KMS-11 (cell line): ENCODE measurements at regions not wholly inside any gene's neighbourhood (a gene's known extent, or its start where the extent isn't known, plus 50 kb on each side); places are given as distances from the start of the nearest gene placed in this dataset.
"Not testable (repeated sequence)": the region's sequence is repeated elsewhere in the genome, so short reads cannot be mapped to it uniquely, and the experiment has no call there.

ENCODE experiments used
- H2AFZ ChIP-seq: fragments of 200-600 bp; sonication (generic); 2 replicates; pipeline ENCODE4 v1.6.1; 2016; ENCODE audit warnings: antibody characterized with exemption, mixed run types, low read depth
- H3K27ac ChIP-seq: fragments of 200-600 bp; sonication (generic); 2 replicates; pipeline ENCODE4 v1.6.1; 2016; ENCODE audit warnings: mild to moderate bottlenecking, mixed run types
- H3K27me3 ChIP-seq: fragments of 200-600 bp; sonication (generic); 2 replicates; pipeline ENCODE4 v1.6.1; 2017; ENCODE audit warnings: mild to moderate bottlenecking, low read depth, mixed run types, moderate library complexity; ENCODE audit not compliant: insufficient read depth
- H3K36me3 ChIP-seq: fragments of 200-600 bp; sonication (generic); 2 replicates; pipeline ENCODE4 v1.6.1; 2017; ENCODE audit warnings: mild to moderate bottlenecking, mixed run types; ENCODE audit not compliant: insufficient read depth
- H3K4me1 ChIP-seq: fragments of 200-600 bp; sonication (generic); 2 replicates; pipeline ENCODE4 v1.6.1; 2016; ENCODE audit warnings: mild to moderate bottlenecking, low read depth, mixed run types; ENCODE audit not compliant: poor library complexity, severe bottlenecking
- H3K4me2 ChIP-seq: fragments of 200-600 bp; sonication (generic); 2 replicates; pipeline ENCODE4 v1.7.0; 2016; ENCODE audit warnings: mild to moderate bottlenecking, mixed run types
- H3K4me3 ChIP-seq: fragments of 200-600 bp; sonication (generic); IDR thresholded peaks from 2 replicates; pipeline ENCODE4 v1.6.1; 2017; ENCODE audit warnings: low read depth, low read length, mixed read lengths; ENCODE audit not compliant: insufficient read depth
- H3K79me2 ChIP-seq: fragments of 200-600 bp; sonication (generic); 2 replicates; pipeline ENCODE4 v1.6.1; 2016; ENCODE audit warnings: low read depth, mixed run types; ENCODE audit not compliant: insufficient read depth
- H3K9ac ChIP-seq: fragments of 200-600 bp; sonication (generic); 2 replicates; pipeline ENCODE4 v1.6.1; 2016; ENCODE audit warnings: mild to moderate bottlenecking, mixed run types
- H4K20me1 ChIP-seq: fragments of 200-600 bp; sonication (generic); 2 replicates; pipeline ENCODE4 v1.6.1; 2016; ENCODE audit warnings: mild to moderate bottlenecking, mixed run types; ENCODE audit not compliant: insufficient read depth
- TF ChIP-seq, protein P1 (sequence below): fragments of 200-600 bp; sonication (generic); conservative IDR thresholded peaks from 2 replicates; pipeline ENCODE4 v1.6.1; 2017; ENCODE audit warnings: low read depth, mild to moderate bottlenecking, antibody characterized with exemption, low read length, moderate library complexity, mixed read lengths

DNA sequence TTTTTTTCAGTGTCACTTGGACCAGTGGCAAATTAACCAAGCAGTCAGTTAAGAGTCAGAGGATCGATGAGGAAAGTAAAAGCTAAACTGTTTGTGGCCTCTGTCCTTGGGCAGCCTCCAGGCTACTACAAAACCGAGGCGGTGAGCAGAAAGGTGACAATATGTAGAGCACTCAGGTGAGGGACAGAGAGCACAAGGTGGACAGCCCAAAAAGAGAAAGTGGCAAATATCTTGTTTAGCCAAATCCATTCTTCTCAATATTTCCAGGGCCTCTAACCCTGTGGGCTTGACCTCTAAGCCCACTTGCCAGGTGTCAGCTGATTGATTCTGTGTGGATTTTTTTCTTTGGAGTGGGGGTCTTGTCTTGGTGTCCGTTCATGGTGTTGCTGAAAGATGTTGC lies 4202.2 kb upstream of the OR11H1 start:
- TF ChIP-seq, protein P1, sequence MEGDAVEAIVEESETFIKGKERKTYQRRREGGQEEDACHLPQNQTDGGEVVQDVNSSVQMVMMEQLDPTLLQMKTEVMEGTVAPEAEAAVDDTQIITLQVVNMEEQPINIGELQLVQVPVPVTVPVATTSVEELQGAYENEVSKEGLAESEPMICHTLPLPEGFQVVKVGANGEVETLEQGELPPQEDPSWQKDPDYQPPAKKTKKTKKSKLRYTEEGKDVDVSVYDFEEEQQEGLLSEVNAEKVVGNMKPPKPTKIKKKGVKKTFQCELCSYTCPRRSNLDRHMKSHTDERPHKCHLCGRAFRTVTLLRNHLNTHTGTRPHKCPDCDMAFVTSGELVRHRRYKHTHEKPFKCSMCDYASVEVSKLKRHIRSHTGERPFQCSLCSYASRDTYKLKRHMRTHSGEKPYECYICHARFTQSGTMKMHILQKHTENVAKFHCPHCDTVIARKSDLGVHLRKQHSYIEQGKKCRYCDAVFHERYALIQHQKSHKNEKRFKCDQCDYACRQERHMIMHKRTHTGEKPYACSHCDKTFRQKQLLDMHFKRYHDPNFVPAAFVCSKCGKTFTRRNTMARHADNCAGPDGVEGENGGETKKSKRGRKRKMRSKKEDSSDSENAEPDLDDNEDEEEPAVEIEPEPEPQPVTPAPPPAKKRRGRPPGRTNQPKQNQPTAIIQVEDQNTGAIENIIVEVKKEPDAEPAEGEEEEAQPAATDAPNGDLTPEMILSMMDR = no peak
- Histone ChIP-seq H3K4me3 (no peak overlapping the region), H3K36me3 (no peaks in the 10 kb centered on the region), H2AFZ (no peak overlapping the region), H4K20me1 (no peaks in the 10 kb centered on the region), H3K4me1 (no peaks in the 10 kb centered on the region), H3K9ac (no peak overlapping the region), H3K4me2 (no peak overlapping the region), H3K79me2 (no peaks in the 10 kb centered on the region), H3K27me3 (no peaks in the 10 kb centered on the region), H3K27ac (no peak overlapping the region)

DNA sequence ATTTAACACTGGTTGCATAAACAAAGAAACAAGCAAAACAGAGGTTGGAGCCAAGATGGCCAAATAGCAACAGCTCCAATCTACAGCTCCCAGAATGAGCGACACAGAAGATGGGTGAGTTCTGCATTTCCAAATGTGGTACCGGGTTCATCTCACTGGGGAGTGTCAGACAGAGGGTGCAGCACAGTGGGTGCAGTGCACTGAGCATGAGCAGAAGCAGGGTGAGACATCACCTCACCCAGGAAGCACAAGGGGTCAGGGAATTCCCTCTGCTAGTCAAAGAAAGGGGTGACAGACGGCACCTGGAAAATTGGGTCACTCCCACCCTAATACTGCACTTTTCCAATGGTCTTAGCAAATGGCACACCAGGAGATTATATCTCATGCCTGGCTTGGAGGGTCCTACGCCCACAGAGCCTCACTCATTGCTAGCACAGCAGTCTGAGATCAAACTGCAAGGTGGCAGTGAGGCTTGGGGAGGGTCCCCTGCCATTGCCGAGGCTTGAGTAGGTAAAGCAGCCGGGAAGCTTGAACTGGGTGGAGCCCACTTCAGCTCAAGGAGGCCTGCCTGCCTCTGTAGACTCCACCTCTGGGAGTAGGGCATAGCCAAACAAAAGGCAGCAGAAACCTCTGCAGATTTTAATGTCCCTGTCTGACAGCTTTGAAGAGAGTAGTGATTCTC lies 4186.5 kb upstream of the OR11H1 start:
- H3K4me2 ChIP-seq, H3K4me1 ChIP-seq, H3K4me3 ChIP-seq, H3K36me3 ChIP-seq, H3K27ac ChIP-seq, H3K27me3 ChIP-seq, H2AFZ ChIP-seq, H4K20me1 ChIP-seq, H3K9ac ChIP-seq, H3K79me2 ChIP-seq: not testable (repeated sequence)

DNA sequence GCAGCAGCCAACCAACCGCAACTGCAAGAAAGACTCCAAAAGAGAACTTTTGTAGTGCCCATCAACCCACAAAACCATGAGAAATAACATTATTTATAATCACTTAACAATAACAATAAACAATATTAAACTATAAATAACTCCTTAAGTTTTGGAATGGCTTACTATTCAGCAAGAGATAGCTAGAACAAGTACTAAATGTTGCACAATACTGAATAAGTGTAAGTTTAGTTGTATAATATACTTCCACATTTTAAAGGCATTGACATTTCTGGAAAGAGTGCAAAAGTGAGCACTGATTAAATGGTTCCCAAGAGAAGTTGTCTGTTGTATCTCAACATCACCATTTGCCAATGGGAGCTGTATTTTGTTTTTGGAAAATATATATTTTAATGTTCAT lies 4176.8 kb upstream of the OR11H1 start:
- not testable (repeated sequence) for H2AFZ ChIP-seq, H3K79me2 ChIP-seq, H3K4me1 ChIP-seq, H3K27me3 ChIP-seq, H3K27ac ChIP-seq, H3K4me3 ChIP-seq, H3K4me2 ChIP-seq, H3K36me3 ChIP-seq, H4K20me1 ChIP-seq, H3K9ac ChIP-seq

DNA sequence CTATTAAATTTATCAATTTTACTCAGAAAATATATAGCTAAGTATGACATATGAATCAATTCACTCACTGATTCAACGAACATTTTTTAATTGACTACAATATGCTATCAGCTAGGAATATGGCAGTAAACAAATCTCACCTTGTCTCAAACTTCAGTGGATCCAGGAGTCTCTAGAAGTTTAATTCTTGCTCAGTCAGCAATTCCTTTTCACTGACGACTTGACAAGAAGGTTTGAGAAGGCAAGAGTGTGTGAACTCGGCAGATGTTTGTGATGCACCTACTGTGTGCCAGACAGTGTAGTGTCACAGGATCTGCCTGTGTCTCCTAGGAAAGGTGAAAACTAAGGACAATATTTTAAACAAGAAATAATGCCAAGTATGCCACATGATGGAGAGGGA lies 4175.7 kb upstream of the OR11H1 start:
- H3K4me1 ChIP-seq, H3K4me3 ChIP-seq, H3K27me3 ChIP-seq, H4K20me1 ChIP-seq, H3K4me2 ChIP-seq, H2AFZ ChIP-seq, H3K27ac ChIP-seq, H3K36me3 ChIP-seq, H3K79me2 ChIP-seq, H3K9ac ChIP-seq: not testable (repeated sequence)

DNA sequence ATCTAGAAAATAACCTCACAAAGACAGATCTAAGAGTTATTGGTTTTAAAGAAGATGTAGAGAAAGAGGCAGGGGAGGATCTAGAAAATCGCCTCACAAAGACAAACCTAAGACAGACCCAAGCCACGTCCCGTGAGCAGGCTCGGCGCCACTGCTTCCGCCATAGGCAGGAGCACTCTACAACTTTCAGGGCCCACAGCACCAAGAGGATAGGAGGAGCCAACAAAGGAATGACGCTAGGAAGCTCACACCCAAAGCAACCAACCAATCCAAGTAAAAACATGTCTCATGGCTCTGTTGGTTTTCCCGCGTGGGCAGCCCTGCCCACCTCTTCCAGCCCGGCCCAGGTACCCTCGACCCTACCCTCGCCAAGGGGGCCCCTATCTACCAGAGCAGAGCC lies 4167.4 kb upstream of the OR11H1 start:
- Histone ChIP-seq H3K36me3 (no peaks in the 10 kb centered on the region), H3K4me3 (no peak overlapping the region), H3K4me2 (no peak overlapping the region), H3K27ac (no peak overlapping the region), H2AFZ (no peak overlapping the region), H3K4me1 (no peaks in the 10 kb centered on the region), H3K9ac (no peak overlapping the region), H4K20me1 (no peaks in the 10 kb centered on the region), H3K79me2 (no peaks in the 10 kb centered on the region), H3K27me3 (no peaks in the 10 kb centered on the region)
- TF ChIP-seq, protein P1 = no peak

DNA sequence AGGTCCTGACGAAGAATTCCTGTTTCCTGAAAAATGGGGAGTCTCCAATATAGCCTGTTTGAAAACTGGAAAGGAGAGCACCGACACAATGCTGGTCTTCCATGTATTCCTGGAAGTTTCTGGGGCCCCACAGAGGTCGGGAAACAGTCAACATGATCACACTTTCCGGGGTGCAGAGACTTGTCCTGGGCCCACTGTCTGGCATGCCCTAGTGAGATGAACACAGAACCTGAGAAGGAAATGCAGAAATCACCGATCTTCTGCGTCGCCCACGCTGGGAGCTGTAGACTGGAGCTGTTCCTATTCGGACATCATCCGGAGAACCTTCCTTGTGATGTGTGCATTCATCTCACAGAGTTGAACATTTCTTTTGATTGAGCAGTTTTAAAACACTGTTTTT lies 4166.5 kb upstream of the OR11H1 start:
- H3K4me1 ChIP-seq, H3K36me3 ChIP-seq, H4K20me1 ChIP-seq, H2AFZ ChIP-seq, H3K27me3 ChIP-seq, H3K4me2 ChIP-seq, H3K27ac ChIP-seq, H3K4me3 ChIP-seq, H3K9ac ChIP-seq, H3K79me2 ChIP-seq: not testable (repeated sequence)

DNA sequence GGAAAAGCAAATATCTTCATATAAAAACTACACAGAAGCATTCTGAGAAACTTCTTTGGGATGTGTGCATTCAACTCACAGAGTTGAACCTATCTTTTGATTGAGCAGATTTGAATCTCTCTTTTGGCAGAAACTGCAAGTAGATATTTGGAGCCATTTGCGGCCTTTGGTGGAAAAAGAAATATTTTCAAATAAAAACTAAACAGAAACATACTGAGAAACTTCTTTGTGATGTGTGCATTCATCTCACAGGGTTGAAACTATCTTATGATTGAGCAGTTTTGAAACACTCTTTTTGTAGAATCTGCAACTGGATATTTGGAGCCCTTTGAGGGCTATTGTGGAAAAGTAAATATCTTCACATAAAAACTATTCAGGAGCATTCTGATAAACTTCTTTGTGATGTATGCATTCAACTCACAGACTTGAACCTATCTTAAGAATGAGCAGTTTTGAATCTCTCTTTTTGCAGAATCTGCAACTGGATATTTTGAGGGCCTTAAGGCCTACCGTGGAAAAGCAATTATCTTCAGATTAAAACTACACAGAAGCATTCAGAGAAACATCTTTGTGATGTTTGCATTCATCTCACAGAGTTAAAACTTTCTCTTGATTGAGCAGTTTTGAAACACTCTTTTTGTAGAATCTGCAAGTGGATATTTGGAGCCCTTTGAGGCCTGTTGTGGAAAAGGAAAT lies 4158.2 kb upstream of the OR11H1 start:
- not testable (repeated sequence) for H3K9ac ChIP-seq, H3K36me3 ChIP-seq

DNA sequence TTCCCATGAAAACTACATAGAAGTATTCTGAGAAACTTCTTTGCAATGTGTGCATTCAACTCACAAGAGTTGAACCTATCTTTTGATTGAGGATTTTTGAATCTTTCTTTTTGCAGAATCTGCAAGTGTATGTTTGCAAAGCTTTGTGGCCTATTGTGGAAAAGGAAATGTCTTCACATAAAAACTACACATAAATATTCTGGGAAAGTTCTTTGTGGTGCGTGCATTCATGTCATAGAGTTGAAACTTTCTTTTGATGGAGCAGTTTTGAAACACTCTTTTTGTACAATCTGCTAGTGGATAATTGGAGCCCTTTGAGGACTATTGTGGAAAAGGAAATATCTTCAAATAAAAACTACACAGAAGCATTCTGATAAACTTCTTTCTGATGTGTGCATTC lies 4157.7 kb upstream of the OR11H1 start:
- H3K27me3 ChIP-seq, H3K27ac ChIP-seq, H3K36me3 ChIP-seq, H3K4me2 ChIP-seq, H4K20me1 ChIP-seq, H2AFZ ChIP-seq, H3K9ac ChIP-seq, H3K4me3 ChIP-seq, H3K79me2 ChIP-seq: not testable (repeated sequence)
- H3K4me1 ChIP-seq = peaks cover 22% of the 10 kb centered on the region

More for the DNA sequence above, 4158.2 kb upstream of the OR11H1 start:
- H3K79me2 ChIP-seq, H3K27ac ChIP-seq, H4K20me1 ChIP-seq, H2AFZ ChIP-seq, H3K4me2 ChIP-seq, H3K27me3 ChIP-seq, H3K4me3 ChIP-seq: not testable (repeated sequence)
- peaks cover 17% of the 10 kb centered on the region for H3K4me1 ChIP-seq
